ENCODE measurements at regions not wholly inside any gene's neighbourhood (a gene's known extent, or its start where the extent isn't known, plus 50 kb on each side); places are given as distances from the start of the nearest gene placed in this dataset.

- H3K27ac ChIP-seq (ENCODE audit: low read depth in 1 of 2, low read length in 2 of 2): no peak overlapping the region
- H3K27me3 ChIP-seq (ENCODE audit: control insufficient read depth in 4 of 4, insufficient read depth in 4 of 4, low read length in 3 of 4): peaks cover 0 to 14% (median 1%) of the 10 kb centered on the region in 4 donors
- no peaks in the 10 kb centered on the region for H3K9me3 ChIP-seq (ENCODE audit: control insufficient read depth in 4 of 4, low read length in 3 of 4)
- peaks cover 0 to 6% (median 1%) of the 10 kb centered on the region in 4 donors for H3K4me1 ChIP-seq (ENCODE audit: control insufficient read depth in 4 of 4, insufficient read depth in 4 of 4, low read length in 3 of 4)
- WGBS: 85% methylated on average over 11 of the region's 11 CpGs
- no peak for DNase-seq (ENCODE audit: low spot score)
- H3K9ac ChIP-seq (ENCODE audit: low read depth in 1 of 2, low read length in 2 of 2): no peak overlapping the region
- TF ChIP-seq SP1 (IDR thresholded peaks at IDR 0.05) (no peak), ZBTB33 (IDR thresholded peaks at IDR 0.05) (no peak), TAF1 (conservative IDR thresholded peaks at IDR 0.05) (no peak), JUND (IDR thresholded peaks at IDR 0.05) (no peak), ATF3 (IDR thresholded peaks at IDR 0.05) (no peak), MAX (IDR thresholded peaks at IDR 0.05) (no peak), HNF4G (IDR thresholded peaks at IDR 0.05) (no peak), REST (IDR thresholded peaks at IDR 0.05) (no peak), GABPA (IDR thresholded peaks at IDR 0.05 in 1 of 2, conservative IDR thresholded peaks at IDR 0.05 in 1 of 2) (no peak), HNF4A (conservative IDR thresholded peaks at IDR 0.05) (no peak), FOXA2 (IDR thresholded peaks at IDR 0.05) (no peak)
- H3K36me3 ChIP-seq (ENCODE audit: control insufficient read depth in 4 of 4, insufficient read depth in 3 of 4, low read depth in 1 of 4, low read length in 3 of 4): no peaks in the 10 kb centered on the region
- H3K4me3 ChIP-seq (ENCODE audit: low read depth in 1 of 3, low read length in 3 of 3): no peak overlapping the region
Measured at GRCh38 chr11:69219991-69220390, 64.3 kb downstream of the SMIM38 start.

GRCh38 chr11:69220561-69221051, 64.9 kb downstream of the SMIM38 start:
- no peaks in the 10 kb centered on the region for H3K9me3 ChIP-seq (ENCODE audit: control insufficient read depth in 4 of 4, low read length in 3 of 4)
- peaks cover 0 to 6% (median 1%) of the 10 kb centered on the region in 4 donors for H3K4me1 ChIP-seq (ENCODE audit: control insufficient read depth in 4 of 4, insufficient read depth in 4 of 4, low read length in 3 of 4)
- no peak overlapping the region for H3K9ac ChIP-seq (ENCODE audit: low read depth in 1 of 2, low read length in 2 of 2)
- WGBS: 94% methylated on average over 13 of the region's 13 CpGs
- no peak for DNase-seq (ENCODE audit: low spot score)
- no peaks in the 10 kb centered on the region for H3K36me3 ChIP-seq (ENCODE audit: control insufficient read depth in 4 of 4, insufficient read depth in 3 of 4, low read depth in 1 of 4, low read length in 3 of 4)
- no peak overlapping the region for H3K4me3 ChIP-seq (ENCODE audit: low read depth in 1 of 3, low read length in 3 of 3)
- H3K27ac ChIP-seq (ENCODE audit: low read depth in 1 of 2, low read length in 2 of 2): no peak overlapping the region
- H3K27me3 ChIP-seq (ENCODE audit: control insufficient read depth in 4 of 4, insufficient read depth in 4 of 4, low read length in 3 of 4): peaks cover 0 to 14% (median 1%) of the 10 kb centered on the region in 4 donors
- TF ChIP-seq JUND (IDR thresholded peaks at IDR 0.05) (no peak), HNF4A (conservative IDR thresholded peaks at IDR 0.05) (no peak), ATF3 (IDR thresholded peaks at IDR 0.05) (no peak), GABPA (IDR thresholded peaks at IDR 0.05 in 1 of 2, conservative IDR thresholded peaks at IDR 0.05 in 1 of 2) (no peak), YY1 (IDR thresholded peaks at IDR 0.05) (no peak), FOXA2 (IDR thresholded peaks at IDR 0.05) (no peak), SP1 (IDR thresholded peaks at IDR 0.05) (no peak), REST (IDR thresholded peaks at IDR 0.05) (no peak), NR2F2 (IDR thresholded peaks at IDR 0.05) (no peak), EGR1 (IDR thresholded peaks at IDR 0.05; ENCODE audit: low read depth in 2 of 2) (no peak), RXRA (IDR thresholded peaks at IDR 0.05) (no peak), RAD21 (IDR thresholded peaks at IDR 0.05) (no peak), CTCF (IDR thresholded peaks at IDR 0.05; ENCODE audit: low read depth, low read length, missing input control) (no peak), TAF1 (conservative IDR thresholded peaks at IDR 0.05) (no peak), FOXA1 (IDR thresholded peaks at IDR 0.05) (no peak)
